ENCODE measurements at regions not wholly inside any gene's neighbourhood (a gene's known extent, or its start where the extent isn't known, plus 50 kb on each side); places are given as distances from the start of the nearest gene placed in this dataset.

GRCh38 chr2:128511731-128512378, 193.2 kb upstream of the HS6ST1 start:
- Histone ChIP-seq H3K36me3 (replicated peaks; ENCODE audit: insufficient read depth, low read depth) (no peaks in the 10 kb centered on the region), H3K9me3 (ENCODE audit: low read depth) (no peaks in the 10 kb centered on the region), H3K27ac (no peak overlapping the region), H3K9me2 (replicated peaks; ENCODE audit: insufficient read depth) (no peaks in the 10 kb centered on the region), H3K4me1 (ENCODE audit: insufficient read depth) (no peaks in the 10 kb centered on the region), H3K79me2 (no peaks in the 10 kb centered on the region), H4K20me1 (ENCODE audit: insufficient read depth, poor library complexity, severe bottlenecking) (no peaks in the 10 kb centered on the region), H3K4me2 (no peak overlapping the region), H3K27me3 (no peaks in the 10 kb centered on the region), H2AFZ (no peak overlapping the region), H3K4me3 (no peak overlapping the region)
- 92% methylated on average over 12 of the region's 12 CpGs for WGBS (ENCODE audit: low lambda C conversion rate, missing lambda C conversion rate)
- TF ChIP-seq CTCF (IDR thresholded peaks at IDR 0.05; ENCODE audit: poor library complexity) (no peak), EZH2 (IDR thresholded peaks at IDR 0.05; ENCODE audit: borderline replicate concordance) (no peak), EZH2phosphoT487 (IDR thresholded peaks at IDR 0.05; ENCODE audit: low read depth, severe bottlenecking, unreplicated experiment) (no peak)
- no peak for DNase-seq (ENCODE audit: low spot score)

DNA sequence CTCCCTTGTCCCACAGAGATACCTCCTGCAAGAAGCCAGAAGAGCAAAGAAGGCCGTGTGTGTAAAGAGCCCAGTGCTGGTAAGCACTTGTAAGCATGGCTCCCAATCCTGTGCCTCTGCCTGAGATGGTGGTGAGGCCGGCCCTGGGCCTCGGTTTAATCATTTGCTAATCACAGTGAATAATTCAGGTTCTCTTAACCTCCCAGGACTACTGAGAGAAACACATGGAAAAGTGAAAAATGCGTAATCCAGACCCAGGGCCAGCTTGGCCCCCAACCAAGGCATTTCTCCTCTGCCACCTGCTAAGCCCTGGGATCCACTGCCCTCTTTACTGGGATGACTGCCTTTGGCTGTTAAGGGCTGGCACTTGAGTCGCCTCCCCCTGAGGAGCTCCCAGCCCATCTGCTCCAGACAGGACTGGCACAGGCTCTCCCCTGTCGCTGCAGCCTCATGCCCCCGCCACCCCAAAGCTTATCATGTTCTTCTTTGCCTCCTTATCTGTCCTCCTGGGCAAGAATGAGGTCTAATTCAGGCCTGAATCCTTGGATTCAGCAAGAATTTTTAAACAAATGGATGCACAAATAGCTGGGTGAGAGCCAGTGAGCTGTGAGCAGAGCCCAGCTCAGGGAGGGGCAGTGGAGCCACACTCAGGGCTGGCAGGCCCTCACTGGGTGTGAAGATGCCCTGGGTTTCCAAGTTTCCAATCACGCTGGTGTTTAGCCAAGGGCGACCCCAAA, 193.9 kb upstream of the HS6ST1 start:
- no peaks in the 10 kb centered on the region for H3K36me3 ChIP-seq (replicated peaks; ENCODE audit: insufficient read depth, low read depth)
- TF ChIP-seq EZH2phosphoT487 (IDR thresholded peaks at IDR 0.05; ENCODE audit: low read depth, severe bottlenecking, unreplicated experiment) = no peak
- no peak for TF ChIP-seq CTCF (IDR thresholded peaks at IDR 0.05; ENCODE audit: poor library complexity)
- no peak for TF ChIP-seq EZH2 (IDR thresholded peaks at IDR 0.05; ENCODE audit: borderline replicate concordance)
- H2AFZ ChIP-seq = no peak overlapping the region
- no peak overlapping the region for H3K27ac ChIP-seq
- no peaks in the 10 kb centered on the region for H3K4me1 ChIP-seq (ENCODE audit: insufficient read depth)
- DNase-seq (ENCODE audit: low spot score) = no peak
- no peaks in the 10 kb centered on the region for H3K9me2 ChIP-seq (replicated peaks; ENCODE audit: insufficient read depth)
- WGBS (ENCODE audit: low lambda C conversion rate, missing lambda C conversion rate) = 83% methylated on average over 9 of the region's 9 CpGs
- no peaks in the 10 kb centered on the region for H3K27me3 ChIP-seq
- no peak overlapping the region for H3K4me2 ChIP-seq
- H3K9me3 ChIP-seq (ENCODE audit: low read depth) = no peaks in the 10 kb centered on the region
- no peaks in the 10 kb centered on the region for H4K20me1 ChIP-seq (ENCODE audit: insufficient read depth, poor library complexity, severe bottlenecking)
- no peaks in the 10 kb centered on the region for H3K79me2 ChIP-seq
- no peak overlapping the region for H3K4me3 ChIP-seq

- no peak overlapping the region for H3K4me3 ChIP-seq
- no peaks in the 10 kb centered on the region for H3K27me3 ChIP-seq
- H3K36me3 ChIP-seq (replicated peaks; ENCODE audit: insufficient read depth, low read depth) = no peaks in the 10 kb centered on the region
- DNase-seq (ENCODE audit: low spot score) = no peak
- no peak overlapping the region for H2AFZ ChIP-seq
- H3K27ac ChIP-seq = no peak overlapping the region
- WGBS (ENCODE audit: low lambda C conversion rate, missing lambda C conversion rate) = 94% methylated on average over 12 of the region's 12 CpGs
- no peaks in the 10 kb centered on the region for H3K9me3 ChIP-seq (ENCODE audit: low read depth)
- H3K4me1 ChIP-seq (ENCODE audit: insufficient read depth) = no peaks in the 10 kb centered on the region
- no peaks in the 10 kb centered on the region for H4K20me1 ChIP-seq (ENCODE audit: insufficient read depth, poor library complexity, severe bottlenecking)
- TF ChIP-seq CTCF (IDR thresholded peaks at IDR 0.05; ENCODE audit: poor library complexity) = no peak
- no peak for TF ChIP-seq EZH2phosphoT487 (IDR thresholded peaks at IDR 0.05; ENCODE audit: low read depth, severe bottlenecking, unreplicated experiment)
- no peak for TF ChIP-seq EZH2 (IDR thresholded peaks at IDR 0.05; ENCODE audit: borderline replicate concordance)
- no peaks in the 10 kb centered on the region for H3K9me2 ChIP-seq (replicated peaks; ENCODE audit: insufficient read depth)
- H3K79me2 ChIP-seq = no peaks in the 10 kb centered on the region
- H3K4me2 ChIP-seq = no peak overlapping the region
Observed at GRCh38 chr2:128513116-128513960, 194.7 kb upstream of the HS6ST1 start.
